ENCODE measurements at regions not wholly inside any gene's neighbourhood (a gene's known extent, or its start where the extent isn't known, plus 50 kb on each side); places are given as distances from the start of the nearest gene placed in this dataset.

- Histone ChIP-seq H3K9me3 (no peaks in the 10 kb centered on the region), H3K27me3 (no peaks in the 10 kb centered on the region), H3K36me3 (no peaks in the 10 kb centered on the region), H3K4me1 (no peaks in the 10 kb centered on the region), H3K27ac (no peak overlapping the region), H3K4me3 (no peak overlapping the region)
- no peak for DNase-seq
- intact Hi-C loops (cut with DNase I), result no loop called here
- ATAC-seq, result no peak
- TF ChIP-seq CTCF (IDR thresholded peaks at IDR 0.05), result no peak
- TF ChIP-seq POLR2A (IDR thresholded peaks at IDR 0.05), result no peak
These were observed 513.5 kb upstream of the MIR17HG start for GRCh38 chr13:90833951-90834350.

- intact Hi-C loops (cut with DNase I), result no loop called here
These were observed 512.8 kb upstream of the MIR17HG start for GRCh38 chr13:90834700-90835099.

GRCh38 chr13:90835826-90836225 lies 511.7 kb upstream of the MIR17HG start:
- H3K27ac ChIP-seq, result no peak overlapping the region
- H3K27me3 ChIP-seq, result no peaks in the 10 kb centered on the region
- no peak overlapping the region for H3K4me3 ChIP-seq
- TF ChIP-seq POLR2A (IDR thresholded peaks at IDR 0.05) (no peak), CTCF (IDR thresholded peaks at IDR 0.05) (no peak)
- no peaks in the 10 kb centered on the region for H3K4me1 ChIP-seq
- no peaks in the 10 kb centered on the region for H3K36me3 ChIP-seq
- H3K9me3 ChIP-seq, result no peaks in the 10 kb centered on the region
- no peak for ATAC-seq
- intact Hi-C loops (cut with DNase I), result no loop called here
- DNase-seq, result no peak

More at GRCh38 chr13:90834700-90835099, 512.8 kb upstream of the MIR17HG start:
- H3K27me3 ChIP-seq, result no peaks in the 10 kb centered on the region
- 73% methylated on average over 5 of the region's 5 CpGs for WGBS (ENCODE audit: insufficient coverage, low coverage, low lambda C conversion rate, missing lambda C conversion rate)
- H3K36me3 ChIP-seq, result no peaks in the 10 kb centered on the region
- TF ChIP-seq CTCF (IDR thresholded peaks at IDR 0.05), result no peak
- TF ChIP-seq POLR2A (IDR thresholded peaks at IDR 0.05), result no peak
- H3K27ac ChIP-seq, result no peak overlapping the region
- no peaks in the 10 kb centered on the region for H3K9me3 ChIP-seq
- H3K4me1 ChIP-seq, result no peaks in the 10 kb centered on the region
- no peak for DNase-seq
- H3K4me3 ChIP-seq, result no peak overlapping the region
- no peak for ATAC-seq

GRCh38 chr13:90838317-90838960 lies 509.0 kb upstream of the MIR17HG start:
- Histone ChIP-seq H3K9me3 (no peaks in the 10 kb centered on the region), H3K4me1 (no peaks in the 10 kb centered on the region), H3K36me3 (no peaks in the 10 kb centered on the region), H3K4me3 (no peak overlapping the region), H3K27me3 (no peaks in the 10 kb centered on the region), H3K27ac (no peak overlapping the region)
- ATAC-seq (no peak), DNase-seq (no peak)
- no peak for TF ChIP-seq CTCF (IDR thresholded peaks at IDR 0.05)
- TF ChIP-seq POLR2A (IDR thresholded peaks at IDR 0.05), result no peak
- intact Hi-C loops (cut with DNase I), result no loop called here
- 53% methylated on average over 4 of the region's 4 CpGs for WGBS (ENCODE audit: insufficient coverage, low coverage, low lambda C conversion rate, missing lambda C conversion rate)

- intact Hi-C loops (cut with DNase I), result no loop called here
- no peaks in the 10 kb centered on the region for H3K4me1 ChIP-seq
- TF ChIP-seq CTCF (IDR thresholded peaks at IDR 0.05), result no peak
- no peak for TF ChIP-seq POLR2A (IDR thresholded peaks at IDR 0.05)
- H3K27ac ChIP-seq, result no peak overlapping the region
- no peaks in the 10 kb centered on the region for H3K9me3 ChIP-seq
- H3K4me3 ChIP-seq, result no peak overlapping the region
- no peaks in the 10 kb centered on the region for H3K36me3 ChIP-seq
- H3K27me3 ChIP-seq, result no peaks in the 10 kb centered on the region
- DNase-seq, result no peak
- no peak for ATAC-seq
These were observed 508.4 kb upstream of the MIR17HG start for GRCh38 chr13:90839061-90839460.
